ENCODE measurements at regions not wholly inside any gene's neighbourhood (a gene's known extent, or its start where the extent isn't known, plus 50 kb on each side); places are given as distances from the start of the nearest gene placed in this dataset.

- peaks cover 7% of the 10 kb centered on the region for H3K9me3 Mint-ChIP-seq
- H3K27ac ChIP-seq (ENCODE audit: low read depth, low read length): no peak overlapping the region
- no peaks in the 10 kb centered on the region for H3K36me3 Mint-ChIP-seq (ENCODE audit: low read depth)
- H3K27me3 ChIP-seq (ENCODE audit: control insufficient read depth, insufficient read depth, low read length, poor library complexity, severe bottlenecking): no peaks in the 10 kb centered on the region
- H3K4me3 ChIP-seq (ENCODE audit: low read length): no peak overlapping the region
- H3K4me3 Mint-ChIP-seq: no peak overlapping the region
- no peaks in the 10 kb centered on the region for H3K4me1 ChIP-seq (ENCODE audit: control insufficient read depth, insufficient read depth, low read length)
- H3K36me3 ChIP-seq (ENCODE audit: control insufficient read depth, insufficient read depth, low read length): no peaks in the 10 kb centered on the region
- H3K27ac Mint-ChIP-seq: no peak overlapping the region
- TF ChIP-seq CTCF (conservative IDR thresholded peaks at IDR 0.05): no peak
- H3K4me1 Mint-ChIP-seq: peaks cover 2% of the 10 kb centered on the region
- H3K9ac ChIP-seq (ENCODE audit: extremely low read depth, low read length, poor library complexity, severe bottlenecking): no peak overlapping the region
- DNase-seq: no peak
- no peaks in the 10 kb centered on the region for H3K9me3 ChIP-seq (ENCODE audit: control insufficient read depth, low read length)
- 92% methylated on average over 8 to 11 of the region's 11 CpGs for WGBS, 2 experiments (ENCODE audit: insufficient coverage in 1 of 2, insufficient read length in 1 of 2)
- H3K27me3 Mint-ChIP-seq (ENCODE audit: insufficient read depth): no peaks in the 10 kb centered on the region
Measured at GRCh38 chr5:4630031-4630430, 510.1 kb upstream of the ADAMTS16 start.

GRCh38 chr5:4634342-4634741 lies 505.8 kb upstream of the ADAMTS16 start:
- WGBS, 2 experiments (ENCODE audit: insufficient coverage in 1 of 2, insufficient read length in 1 of 2): 80 to 94% methylated on average over 1 to 2 of the region's 2 CpGs
- Histone ChIP-seq H3K9ac (ENCODE audit: extremely low read depth, low read length, poor library complexity, severe bottlenecking) (no peak overlapping the region), H3K4me3 (ENCODE audit: low read length) (no peak overlapping the region), H3K27me3 (ENCODE audit: control insufficient read depth, insufficient read depth, low read length, poor library complexity, severe bottlenecking) (no peaks in the 10 kb centered on the region), H3K4me1 (ENCODE audit: control insufficient read depth, insufficient read depth, low read length) (no peaks in the 10 kb centered on the region), H3K9me3 (ENCODE audit: control insufficient read depth, low read length) (no peaks in the 10 kb centered on the region), H3K36me3 (ENCODE audit: control insufficient read depth, insufficient read depth, low read length) (no peaks in the 10 kb centered on the region), H3K27ac (ENCODE audit: low read depth, low read length) (no peak overlapping the region)
- no peaks in the 10 kb centered on the region for H3K36me3 Mint-ChIP-seq (ENCODE audit: low read depth)
- H3K4me1 Mint-ChIP-seq: peaks cover 3% of the 10 kb centered on the region
- no peak overlapping the region for H3K4me3 Mint-ChIP-seq
- DNase-seq: no peak
- H3K27ac Mint-ChIP-seq: no peak overlapping the region
- no peak for TF ChIP-seq CTCF (conservative IDR thresholded peaks at IDR 0.05)
- no peaks in the 10 kb centered on the region for H3K27me3 Mint-ChIP-seq (ENCODE audit: insufficient read depth)
- peaks cover 1% of the 10 kb centered on the region for H3K9me3 Mint-ChIP-seq

- no peaks in the 10 kb centered on the region for H3K27me3 Mint-ChIP-seq (ENCODE audit: insufficient read depth)
Measured at GRCh38 chr5:4636378-4636777, 503.8 kb upstream of the ADAMTS16 start.

More at GRCh38 chr5:4636378-4636777, 503.8 kb upstream of the ADAMTS16 start:
- peak overlapping the region; percentile 67 for H3K27ac ChIP-seq (ENCODE audit: low read depth, low read length)
- DNase-seq: no peak
- no peak overlapping the region for H3K4me3 ChIP-seq (ENCODE audit: low read length)
- H3K9ac ChIP-seq (ENCODE audit: extremely low read depth, low read length, poor library complexity, severe bottlenecking): no peak overlapping the region
- H3K9me3 Mint-ChIP-seq: no peaks in the 10 kb centered on the region
- H3K36me3 Mint-ChIP-seq (ENCODE audit: low read depth): no peaks in the 10 kb centered on the region
- WGBS, 2 experiments (ENCODE audit: insufficient coverage in 1 of 2, insufficient read length in 1 of 2): 75 to 91% methylated on average over 6 of the region's 6 CpGs
- H3K9me3 ChIP-seq (ENCODE audit: control insufficient read depth, low read length): no peaks in the 10 kb centered on the region
- peaks cover 3% of the 10 kb centered on the region for H3K4me1 Mint-ChIP-seq
- H3K27ac Mint-ChIP-seq: no peak overlapping the region
- no peak overlapping the region for H3K4me3 Mint-ChIP-seq
- no peaks in the 10 kb centered on the region for H3K4me1 ChIP-seq (ENCODE audit: control insufficient read depth, insufficient read depth, low read length)
- TF ChIP-seq CTCF (conservative IDR thresholded peaks at IDR 0.05): no peak
- H3K27me3 ChIP-seq (ENCODE audit: control insufficient read depth, insufficient read depth, low read length, poor library complexity, severe bottlenecking): no peaks in the 10 kb centered on the region
- H3K36me3 ChIP-seq (ENCODE audit: control insufficient read depth, insufficient read depth, low read length): no peaks in the 10 kb centered on the region

Measured in endodermal cell (in vitro differentiated cells).